K562 (cell line): ENCODE measurements at regions not wholly inside any gene's neighbourhood (a gene's known extent, or its start where the extent isn't known, plus 50 kb on each side); places are given as distances from the start of the nearest gene placed in this dataset.

ENCODE experiments used
- ATAC-seq: fragments of 200-7000 bp; cut with Tn5 transposase; 3 replicates; pipeline ENCODE4 v1.9.1; 2020; ENCODE audit warnings: moderate library complexity
- BruUV-seq: library from RNA; stranded (reverse); fragments of 400-500 nt; replicated peaks from 2 replicates; lab custom pipeline; 2021; lab: Mats Ljungman, UMichigan
- CTCF ChIA-PET: fragments of 300-600 bp; formaldehyde crosslinking; extraction: SDS; loops from one replicate; lab custom pipeline; 2021; ENCODE audit warnings: low intra/inter-chr PET ratio; lab: Yijun Ruan, JAX
- POLR2A ChIA-PET: fragments of 300-600, 350-650 bp; sonication (Branson Sonifier 250); formaldehyde crosslinking; extraction: SDS; loops from one replicate; lab custom pipeline; 2021; ENCODE audit warnings: antibody characterized with exemption, inconsistent platforms; lab: Yijun Ruan, JAX
- DNase-seq, 4 experiments: peaks; one replicate each; pipeline versions ENCODE4 v3.0.0 to v3.0.0-alpha.2; 2011 to 2018; ENCODE audit warnings: low spot score in 3 of 4, mixed read lengths in 3 of 4; ENCODE audit errors: extremely low read depth in 1 of 4
- FAIRE-seq: peaks from 2 replicates; lab custom pipeline; 2011; peaks lifted over from hg19 to GRCh38; lab: Jason Lieb, UNC
- H2AFZ ChIP-seq: 2 replicates; pipeline ENCODE4 v1.6.0; 2011; ENCODE audit warnings: low read depth, low read length, control low read depth, inconsistent platforms
- H3K27ac ChIP-seq: fragments of 200-600 bp; 3 replicates; pipeline ENCODE4 v1.8.0; 2011; ENCODE audit warnings: low read depth, mild to moderate bottlenecking, control low read depth, inconsistent platforms, low read length, moderate library complexity, mixed read lengths; ENCODE audit errors: extremely low read depth
- H3K27me3 ChIP-seq, 2 experiments: fragments of 300-600 bp in 1 of 2; 2 replicates in 1 of 2; 3 replicates in 1 of 2; pipeline versions ENCODE4 v1.6.0 to v1.8.0; 2011; ENCODE audit warnings: inconsistent platforms in 2 of 2, low read length in 2 of 2, mild to moderate bottlenecking in 1 of 2, mixed read lengths in 1 of 2, moderate library complexity in 1 of 2; ENCODE audit not compliant: control insufficient read depth in 2 of 2, insufficient read depth in 2 of 2
- H3K36me3 ChIP-seq: fragments of 300-600 bp; 3 replicates; pipeline ENCODE4 v1.8.0; 2011; ENCODE audit warnings: mild to moderate bottlenecking, low read length, inconsistent platforms; ENCODE audit not compliant: control insufficient read depth, insufficient read depth
- H3K4me1 ChIP-seq, 2 experiments: fragments of 200-600 bp in 1 of 2; replicated peaks in 1 of 2; 2 replicates in 1 of 2; 3 replicates in 1 of 2; pipeline versions ENCODE4 v1.5.1 to v1.8.0; 2011; ENCODE audit warnings: inconsistent platforms in 2 of 2, low read length in 2 of 2, mild to moderate bottlenecking in 1 of 2, mixed read lengths in 1 of 2, moderate library complexity in 1 of 2; ENCODE audit not compliant: control insufficient read depth in 2 of 2, insufficient read depth in 2 of 2
- H3K4me2 ChIP-seq: 2 replicates; pipeline ENCODE4 v1.6.1; 2011; ENCODE audit warnings: low read length, control low read depth, inconsistent platforms, mixed read lengths; ENCODE audit not compliant: insufficient read depth
- H3K4me3 ChIP-seq: fragments of 200-600 bp; sonication (generic), shearing (Covaris generic); 2 replicates; pipeline ENCODE4 v1.5.1; 2016; ENCODE audit warnings: control low read depth, inconsistent platforms
- H3K79me2 ChIP-seq: fragments of 200-600 bp; 3 replicates; pipeline ENCODE4 v1.8.0; 2011; ENCODE audit warnings: low read length, inconsistent platforms; ENCODE audit not compliant: control insufficient read depth, insufficient read depth
- H3K9ac ChIP-seq, 2 experiments: 2 replicates each; pipeline versions ENCODE4 v1.6.0 to v1.6.1; 2011; ENCODE audit warnings: low read depth in 2 of 2, low read length in 2 of 2, control low read depth in 1 of 2, inconsistent platforms in 1 of 2, mild to moderate bottlenecking in 1 of 2, mixed read lengths in 1 of 2; ENCODE audit not compliant: insufficient read depth in 1 of 2
- H3K9me1 ChIP-seq: one replicate; pipeline ENCODE4 v1.6.0; 2011; ENCODE audit warnings: inconsistent platforms, mild to moderate bottlenecking, low read length, moderate library complexity; ENCODE audit not compliant: control insufficient read depth, insufficient read depth
- H3K9me3 ChIP-seq: replicated peaks from 2 replicates; pipeline ENCODE4 v1.5.1; 2011; ENCODE audit warnings: low read depth, low read length, inconsistent platforms; ENCODE audit not compliant: control insufficient read depth, insufficient read depth
- H4K20me1 ChIP-seq: replicated peaks from 2 replicates; pipeline ENCODE4 v1.6.1; 2011; ENCODE audit warnings: low read length, inconsistent platforms, mixed read lengths; ENCODE audit not compliant: control insufficient read depth, insufficient read depth
- SIX5 ChIP-seq, 2 experiments: IDR thresholded peaks; 2 replicates each; pipeline ENCODE4 v1.6.1; 2011; ENCODE audit warnings: low read length in 2 of 2, borderline replicate concordance in 1 of 2, low read depth in 1 of 2, mild to moderate bottlenecking in 1 of 2, moderate library complexity in 1 of 2; ENCODE audit not compliant: insufficient read depth in 1 of 2
- WGBS: fragments of 100-300 bp; shearing (Covaris generic); methylation state at CpG from one replicate; pipeline ENCODE4 v1.1.6; 2016; ENCODE audit warnings: low coverage, mixed read lengths; ENCODE audit not compliant: insufficient coverage; ENCODE audit errors: missing lambda C conversion rate; 5-methylcytosine and 5-hydroxymethylcytosine counted together
- in situ Hi-C: fragments of 300-500 bp; cut with MboI; formaldehyde crosslinking; loops from 4 replicates; pipeline ENCODE4 v1.15.0; 2018; ENCODE audit warnings: inconsistent platforms, mixed read lengths
- intact Hi-C: fragments of 100-400 bp; cut with micrococcal nuclease; formaldehyde crosslinking; loops from 2 replicates; pipeline ENCODE4 v1.14.2; 2022
- TF ChIP-seq, protein P1 (sequence below), 2 experiments: fragments of 450-650 bp in 1 of 2; sonication (generic) in 1 of 2; formaldehyde crosslinking in 1 of 2; IDR thresholded peaks in 1 of 2; conservative IDR thresholded peaks in 1 of 2; 2 replicates each; pipeline versions ENCODE4 v1.6.1 to v1.8.1; 2016 to 2023; ENCODE audit warnings: mild to moderate bottlenecking in 2 of 2, moderate library complexity in 2 of 2, inconsistent platforms in 1 of 2, missing genetic modification reagents in 1 of 2
- TF ChIP-seq, protein P2 (sequence below): sonication (generic); formaldehyde crosslinking; IDR thresholded peaks from 2 replicates; pipeline ENCODE4 v1.8.0; 2022; ENCODE audit warnings: mild to moderate bottlenecking, missing genetic modification reagents
- TF ChIP-seq, protein P3 (sequence below): fragments of 450-650 bp; formaldehyde crosslinking; IDR thresholded peaks from 2 replicates; pipeline ENCODE4 v1.4.0; 2022; ENCODE audit warnings: mild to moderate bottlenecking, moderate library complexity

DNA sequence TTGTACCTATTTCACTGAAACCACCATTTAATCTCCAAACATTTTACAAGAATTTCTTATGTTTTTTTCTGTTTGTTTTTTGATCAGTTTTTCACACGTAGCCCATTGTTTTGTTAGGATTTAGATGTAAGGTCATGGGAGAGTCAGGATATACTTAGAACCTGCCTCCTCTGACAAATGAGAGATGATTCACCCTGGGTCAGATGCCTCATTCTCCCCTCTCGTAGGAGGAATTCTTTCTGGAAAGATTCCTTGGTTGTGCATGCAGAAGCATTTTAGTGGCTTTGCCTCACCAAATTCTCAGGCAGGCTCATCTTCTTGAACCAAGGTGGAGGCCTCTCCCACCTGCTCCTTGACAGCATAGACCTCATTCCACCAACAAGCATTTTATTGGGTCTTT, 599.3 kb downstream of the SPRY1 start:
- CTCF ChIA-PET: no interaction called here

More for the DNA sequence above, 599.3 kb downstream of the SPRY1 start:
- Histone ChIP-seq H3K4me3 (no peak overlapping the region), H3K9me3 (no peaks in the 10 kb centered on the region; the same call in 1 of the 2 replicates), H2AFZ (no peak overlapping the region), H3K27ac (no peak overlapping the region), H3K9ac (no peak overlapping the region), H3K36me3 (no peaks in the 10 kb centered on the region), H3K4me2 (no peak overlapping the region), H3K79me2 (no peaks in the 10 kb centered on the region), H3K4me1 (no peaks in the 10 kb centered on the region), H3K9me1 (no peaks in the 10 kb centered on the region), H4K20me1 (no peaks in the 10 kb centered on the region), H3K27me3 (no peaks in the 10 kb centered on the region)
- 0% methylated on average over 2 of the region's 2 CpGs for WGBS
- in situ Hi-C loops: no loop called here
- POLR2A ChIA-PET: no interaction called here
- no peak for ATAC-seq
- DNase-seq: no peak
- no TSS peak for BruUV-seq
- TF ChIP-seq, protein P1, sequence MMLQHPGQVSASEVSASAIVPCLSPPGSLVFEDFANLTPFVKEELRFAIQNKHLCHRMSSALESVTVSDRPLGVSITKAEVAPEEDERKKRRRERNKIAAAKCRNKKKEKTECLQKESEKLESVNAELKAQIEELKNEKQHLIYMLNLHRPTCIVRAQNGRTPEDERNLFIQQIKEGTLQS (IDR thresholded peaks at IDR 0.05): no peak
- TF ChIP-seq, protein P1 (CRISPR knock-in tag; conservative IDR thresholded peaks at IDR 0.05): no peak
- TF ChIP-seq, protein P2, sequence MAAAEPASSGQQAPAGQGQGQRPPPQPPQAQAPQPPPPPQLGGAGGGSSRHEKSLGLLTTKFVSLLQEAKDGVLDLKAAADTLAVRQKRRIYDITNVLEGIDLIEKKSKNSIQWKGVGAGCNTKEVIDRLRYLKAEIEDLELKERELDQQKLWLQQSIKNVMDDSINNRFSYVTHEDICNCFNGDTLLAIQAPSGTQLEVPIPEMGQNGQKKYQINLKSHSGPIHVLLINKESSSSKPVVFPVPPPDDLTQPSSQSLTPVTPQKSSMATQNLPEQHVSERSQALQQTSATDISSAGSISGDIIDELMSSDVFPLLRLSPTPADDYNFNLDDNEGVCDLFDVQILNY: no peak
- TF ChIP-seq, protein P3, sequence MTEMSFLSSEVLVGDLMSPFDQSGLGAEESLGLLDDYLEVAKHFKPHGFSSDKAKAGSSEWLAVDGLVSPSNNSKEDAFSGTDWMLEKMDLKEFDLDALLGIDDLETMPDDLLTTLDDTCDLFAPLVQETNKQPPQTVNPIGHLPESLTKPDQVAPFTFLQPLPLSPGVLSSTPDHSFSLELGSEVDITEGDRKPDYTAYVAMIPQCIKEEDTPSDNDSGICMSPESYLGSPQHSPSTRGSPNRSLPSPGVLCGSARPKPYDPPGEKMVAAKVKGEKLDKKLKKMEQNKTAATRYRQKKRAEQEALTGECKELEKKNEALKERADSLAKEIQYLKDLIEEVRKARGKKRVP (CRISPR knock-in tag): no peak
- TF ChIP-seq SIX5 (IDR thresholded peaks at IDR 0.05; ENCODE audit: borderline replicate concordance in 1 of 2, insufficient read depth in 1 of 2, low read depth in 1 of 2, low read length in 2 of 2): no peak
- intact Hi-C loops: no loop called here
- FAIRE-seq: no peak
